B cell (primary cell): ENCODE measurements at regions not wholly inside any gene's neighbourhood (a gene's known extent, or its start where the extent isn't known, plus 50 kb on each side); places are given as distances from the start of the nearest gene placed in this dataset.

ENCODE experiments used
- ATAC-seq: fragments of 200-7000 bp; cut with Tn5 transposase; one replicate; pipeline ENCODE4 v1.10.0; 2021; ENCODE audit warnings: low read depth, mild to moderate bottlenecking, moderate number of reproducible peaks, moderate library complexity
- CTCF ChIA-PET: fragments of 350-600 bp; sonication (Branson Sonifier 250); formaldehyde crosslinking; loops from one replicate; lab custom pipeline; 2021; ENCODE audit warnings: antibody characterized with exemption, inconsistent platforms; lab: Charles Lee
- POLR2A ChIA-PET: fragments of 350-600 bp; sonication (Branson Sonifier 250); formaldehyde crosslinking; loops from one replicate; lab custom pipeline; 2021; ENCODE audit warnings: antibody characterized with exemption; lab: Charles Lee
- DNase-seq: peaks from one replicate; pipeline ENCODE4 v3.0.0; 2013
- H2AFZ ChIP-seq: 2 replicates; pipeline ENCODE4 v1.6.1; 2012; ENCODE audit warnings: mild to moderate bottlenecking, low read depth, low read length; ENCODE audit not compliant: insufficient read depth, poor library complexity, severe bottlenecking
- H3K27ac ChIP-seq, 2 donors: 1 replicate in 1 of 2; 2 replicates in 1 of 2; pipeline ENCODE4 v1.5.1; 2012 to 2013; ENCODE audit warnings: low read length in 2 of 2, mild to moderate bottlenecking in 2 of 2, moderate library complexity in 1 of 2
- H3K27me3 ChIP-seq, 4 experiments: fragments of 200-600 bp in 1 of 4; sonication (generic) in 1 of 4; replicated peaks in 1 of 4; 1 replicate in 2 of 4; 2 replicates in 2 of 4; pipeline versions ENCODE4 v1.6.1 to v1.7.0; 2013 to 2016; ENCODE audit warnings: low read length in 3 of 4, mild to moderate bottlenecking in 2 of 4, mixed read lengths in 1 of 4, moderate library complexity in 1 of 4; ENCODE audit not compliant: insufficient read depth in 4 of 4, control insufficient read depth in 3 of 4; ENCODE audit errors: control extremely low read depth in 1 of 4
- H3K36me3 ChIP-seq, 2 experiments: replicated peaks in 1 of 2; 1 replicate in 1 of 2; 2 replicates in 1 of 2; pipeline versions ENCODE4 v1.6.1 to v1.7.1; 2013; ENCODE audit warnings: low read length in 1 of 2; ENCODE audit not compliant: insufficient read depth in 2 of 2, control insufficient read depth in 1 of 2; ENCODE audit errors: control extremely low read depth in 1 of 2, extremely low read depth in 1 of 2
- H3K4me1 ChIP-seq, 2 donors: fragments of 200-600 bp in 1 of 2; sonication (generic) in 1 of 2; 1 replicate in 1 of 2; 2 replicates in 1 of 2; pipeline versions ENCODE4 v1.5.1 to v1.6.1; 2013 to 2017; ENCODE audit warnings: low read length in 2 of 2; ENCODE audit not compliant: control insufficient read depth in 2 of 2, insufficient read depth in 2 of 2
- H3K4me2 ChIP-seq: replicated peaks from 2 replicates; pipeline ENCODE3; 2012; ENCODE audit warnings: mild to moderate bottlenecking, low read depth, low read length; ENCODE audit not compliant: poor library complexity, severe bottlenecking
- H3K4me3 ChIP-seq, 5 experiments: fragments of 200-600 bp in 1 of 5; sonication (generic) in 1 of 5; 1 replicate in 3 of 5; 2 replicates in 2 of 5; pipeline versions ENCODE4 v1.5.1 to v1.7.0; 2011 to 2016; ENCODE audit warnings: low read length in 4 of 5, mild to moderate bottlenecking in 4 of 5, low read depth in 2 of 5, control low read depth in 1 of 5, moderate library complexity in 1 of 5; ENCODE audit not compliant: insufficient read depth in 1 of 5; ENCODE audit errors: control extremely low read depth in 1 of 5, extremely low read depth in 1 of 5
- H3K79me2 ChIP-seq: fragments of 200-600 bp; sonication (generic); one replicate; pipeline ENCODE4 v1.6.0; 2016; ENCODE audit warnings: low read length; ENCODE audit not compliant: control insufficient read depth, insufficient read depth
- H3K9ac ChIP-seq: fragments of 200-600 bp; sonication (generic); 2 replicates; pipeline ENCODE4 v1.6.1; 2017; ENCODE audit warnings: mild to moderate bottlenecking, low read length, moderate library complexity
- H3K9me3 ChIP-seq, 3 donors: one replicate each; pipeline versions ENCODE4 v1.6.1 to v1.7.1; 2013; ENCODE audit warnings: low read length in 2 of 3; ENCODE audit not compliant: control insufficient read depth in 2 of 3, insufficient read depth in 1 of 3; ENCODE audit errors: control extremely low read depth in 1 of 3
- H4K20me1 ChIP-seq: 2 replicates; pipeline ENCODE4 v1.6.0; 2012; ENCODE audit warnings: mild to moderate bottlenecking, low read length; ENCODE audit not compliant: insufficient read depth, control insufficient read depth, poor library complexity, severe bottlenecking
- H3K27ac Mint-ChIP-seq: one replicate; pipeline ENCODE4 v1.8.0; 2021; ENCODE audit warnings: mixed read lengths
- H3K27me3 Mint-ChIP-seq: one replicate; pipeline ENCODE4 v1.8.0; 2021; ENCODE audit warnings: mixed read lengths
- H3K4me1 Mint-ChIP-seq: one replicate; pipeline ENCODE4 v1.8.0; 2021; ENCODE audit warnings: mixed read lengths
- H3K4me3 Mint-ChIP-seq: one replicate; pipeline ENCODE4 v1.8.0; 2021; ENCODE audit warnings: mixed read lengths
- H3K9me3 Mint-ChIP-seq: one replicate; pipeline ENCODE4 v1.8.0; 2022; ENCODE audit warnings: mixed read lengths; ENCODE audit not compliant: insufficient read depth
- EZH2 ChIP-seq: IDR thresholded peaks from 2 replicates; pipeline ENCODE4 v1.6.1; 2012; ENCODE audit warnings: borderline replicate concordance, low read depth, mild to moderate bottlenecking, moderate library complexity, low read length; ENCODE audit not compliant: insufficient read depth, poor library complexity, severe bottlenecking
- WGBS: methylation state at CpG from one replicate; pipeline ENCODE4 v1.1.5; 2013; ENCODE audit warnings: missing lambda C conversion rate; ENCODE audit not compliant: insufficient coverage; 5-methylcytosine and 5-hydroxymethylcytosine counted together
- intact Hi-C: fragments of 100-400 bp; cut with micrococcal nuclease; formaldehyde crosslinking; loops from one replicate; pipeline ENCODE4 v1.10.0; 2022
- TF ChIP-seq, protein P1 (sequence below): fragments of 200-600 bp; IDR thresholded peaks from one replicate; pipeline ENCODE4 v1.8.0; 2022; ENCODE audit warnings: antibody characterized with exemption, mild to moderate bottlenecking

DNA sequence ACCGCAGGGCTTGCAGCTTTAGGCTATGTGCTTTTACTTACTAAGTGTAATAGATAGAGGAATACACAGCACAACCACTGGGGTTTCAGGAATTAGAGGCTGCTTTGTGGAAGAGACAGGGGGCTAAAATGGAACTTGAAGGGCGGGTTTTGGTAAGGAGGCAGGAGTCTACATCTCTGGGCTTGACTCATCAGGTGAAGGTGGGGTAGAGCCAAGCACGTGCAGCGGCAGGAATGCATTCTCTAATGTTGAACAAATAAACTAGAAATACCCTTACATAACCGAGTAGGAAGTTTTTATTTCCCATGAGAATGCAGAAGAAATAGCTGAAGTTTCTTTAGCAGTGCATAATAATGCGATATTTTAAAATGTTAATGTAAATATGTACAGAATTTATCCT, 673.8 kb upstream of the SALL3 start:
- no peak overlapping the region for H3K4me2 ChIP-seq
- Mint-ChIP-seq H3K27ac (no peak overlapping the region), H3K4me1 (no peaks in the 10 kb centered on the region), H3K27me3 (no peaks in the 10 kb centered on the region), H3K4me3 (no peak overlapping the region), H3K9me3 (peaks cover 4% of the 10 kb centered on the region)
- DNase-seq (no peak), ATAC-seq (no peak)
- no peak for TF ChIP-seq EZH2
- TF ChIP-seq, protein P1, sequence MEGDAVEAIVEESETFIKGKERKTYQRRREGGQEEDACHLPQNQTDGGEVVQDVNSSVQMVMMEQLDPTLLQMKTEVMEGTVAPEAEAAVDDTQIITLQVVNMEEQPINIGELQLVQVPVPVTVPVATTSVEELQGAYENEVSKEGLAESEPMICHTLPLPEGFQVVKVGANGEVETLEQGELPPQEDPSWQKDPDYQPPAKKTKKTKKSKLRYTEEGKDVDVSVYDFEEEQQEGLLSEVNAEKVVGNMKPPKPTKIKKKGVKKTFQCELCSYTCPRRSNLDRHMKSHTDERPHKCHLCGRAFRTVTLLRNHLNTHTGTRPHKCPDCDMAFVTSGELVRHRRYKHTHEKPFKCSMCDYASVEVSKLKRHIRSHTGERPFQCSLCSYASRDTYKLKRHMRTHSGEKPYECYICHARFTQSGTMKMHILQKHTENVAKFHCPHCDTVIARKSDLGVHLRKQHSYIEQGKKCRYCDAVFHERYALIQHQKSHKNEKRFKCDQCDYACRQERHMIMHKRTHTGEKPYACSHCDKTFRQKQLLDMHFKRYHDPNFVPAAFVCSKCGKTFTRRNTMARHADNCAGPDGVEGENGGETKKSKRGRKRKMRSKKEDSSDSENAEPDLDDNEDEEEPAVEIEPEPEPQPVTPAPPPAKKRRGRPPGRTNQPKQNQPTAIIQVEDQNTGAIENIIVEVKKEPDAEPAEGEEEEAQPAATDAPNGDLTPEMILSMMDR, result no peak
- no peaks in the 10 kb centered on the region for H4K20me1 ChIP-seq
- POLR2A ChIA-PET, result no interaction called here
- no peaks in the 10 kb centered on the region for H3K79me2 ChIP-seq
- no peaks in the 10 kb centered on the region for H3K36me3 ChIP-seq
- WGBS, result no CpG with 5 or more reads among the region's 6 CpGs
- no peak overlapping the region for H2AFZ ChIP-seq
- H3K9me3 ChIP-seq, result peaks cover 0 to 9% (median 0%) of the 10 kb centered on the region in 3 donors
- no peak overlapping the region for H3K27ac ChIP-seq
- no peaks in the 10 kb centered on the region for H3K27me3 ChIP-seq
- H3K4me3 ChIP-seq, result no peak overlapping the region
- H3K9ac ChIP-seq, result no peak overlapping the region
- no peaks in the 10 kb centered on the region for H3K4me1 ChIP-seq
- intact Hi-C loops, result no loop called here
- CTCF ChIA-PET, result no interaction called here

- Histone ChIP-seq H3K27ac (no peak overlapping the region), H2AFZ (no peak overlapping the region), H3K9me3 (peaks cover 0 to 27% (median 0%) of the 10 kb centered on the region in 3 donors), H3K36me3 (no peaks in the 10 kb centered on the region), H3K4me3 (no peak overlapping the region), H4K20me1 (no peaks in the 10 kb centered on the region), H3K27me3 (no peaks in the 10 kb centered on the region), H3K79me2 (no peaks in the 10 kb centered on the region), H3K4me2 (no peak overlapping the region), H3K4me1 (no peaks in the 10 kb centered on the region), H3K9ac (no peak overlapping the region)
- POLR2A ChIA-PET, result no interaction called here
- WGBS, result 74% methylated on average over 41 of the region's 42 CpGs
- intact Hi-C loops, result no loop called here
- no peak overlapping the region for H3K27ac Mint-ChIP-seq
- no peaks in the 10 kb centered on the region for H3K4me1 Mint-ChIP-seq
- TF ChIP-seq, protein P1, result no peak
- no peak for TF ChIP-seq EZH2
- H3K4me3 Mint-ChIP-seq, result no peak overlapping the region
- no peaks in the 10 kb centered on the region for H3K9me3 Mint-ChIP-seq
- no peaks in the 10 kb centered on the region for H3K27me3 Mint-ChIP-seq
- ATAC-seq (no peak), DNase-seq (no peak)
- CTCF ChIA-PET, result no interaction called here
Measured at GRCh38 chr18:78309307-78309706, 670.3 kb upstream of the SALL3 start.
